HCT116 (cell line): ENCODE measurements at regions not wholly inside any gene's neighbourhood (a gene's known extent, or its start where the extent isn't known, plus 50 kb on each side); places are given as distances from the start of the nearest gene placed in this dataset.

Source experiments
- ATAC-seq: fragments of 200-7000 bp; cut with Tn5 transposase; 2 replicates; pipeline ENCODE4 v1.9.1; 2020; ENCODE audit warnings: mild to moderate bottlenecking, moderate library complexity
- BruUV-seq: library from RNA; stranded (reverse); fragments of 400-500 nt; replicated peaks from 2 replicates; lab custom pipeline; 2021; lab: Mats Ljungman, UMichigan
- CTCF ChIA-PET: fragments of 300-600 bp; sonication (Branson Sonifier 250); formaldehyde crosslinking; loops from one replicate; lab custom pipeline; 2021; ENCODE audit warnings: antibody characterized with exemption; lab: Charles Lee
- POLR2A ChIA-PET: fragments of 300-600, 350-600 bp; sonication (Branson Sonifier 250); formaldehyde crosslinking; loops from one replicate; lab custom pipeline; 2021; ENCODE audit warnings: antibody characterized with exemption; lab: Charles Lee
- RAD21 ChIA-PET, 2 experiments: fragments of 300-600 bp; sonication (Branson Sonifier 250); formaldehyde crosslinking; loops; one replicate each; lab custom pipeline; 2023; ENCODE audit warnings: low total read pairs in 2 of 2; ENCODE audit not compliant: uncharacterized antibody in 2 of 2, unreplicated experiment in 2 of 2, low non-redundant PET in 1 of 2; lab: Charles Lee
- DNase-seq: peaks from one replicate; pipeline ENCODE4 v3.0.0-alpha.2; 2010; ENCODE audit warnings: low read depth, low spot score
- H2AFZ ChIP-seq: fragments of 200-600 bp; shearing (Covaris generic), sonication (generic); 2 replicates; pipeline ENCODE4 v1.6.1; 2017; ENCODE audit warnings: low read depth, mixed run types, mixed read lengths, antibody characterized with exemption, low read length; ENCODE audit not compliant: poor library complexity, severe bottlenecking
- H3K27ac ChIP-seq: 2 replicates; pipeline ENCODE4 v1.5.1; 2012; ENCODE audit warnings: low read depth, low read length
- H3K27me3 ChIP-seq: fragments of 200-600 bp; sonication (generic); 2 replicates; pipeline ENCODE4 v1.6.1; 2016; ENCODE audit warnings: mixed run types, low read length, mixed read lengths; ENCODE audit not compliant: insufficient read depth
- H3K36me3 ChIP-seq, 2 experiments: fragments of 200-500 bp in 1 of 2; fragments of 200-600 bp in 1 of 2; sonication (Bioruptor generic) in 1 of 2; sonication (generic) in 1 of 2; 2 replicates each; pipeline versions ENCODE4 v1.5.1 to v1.6.1; 2014 to 2016; ENCODE audit warnings: low read length in 2 of 2, inconsistent platforms in 1 of 2, mixed read lengths in 1 of 2, mixed run types in 1 of 2; ENCODE audit not compliant: insufficient read depth in 2 of 2, control insufficient read depth in 1 of 2
- H3K4me1 ChIP-seq, 2 experiments: fragments of 200-600 bp in 1 of 2; sonication (generic) in 1 of 2; 2 replicates each; pipeline versions ENCODE4 v1.5.1 to v1.6.1; 2012 to 2017; ENCODE audit warnings: low read length in 2 of 2, inconsistent platforms in 1 of 2, mild to moderate bottlenecking in 1 of 2, mixed read lengths in 1 of 2, mixed run types in 1 of 2, moderate library complexity in 1 of 2; ENCODE audit not compliant: insufficient read depth in 2 of 2, control insufficient read depth in 1 of 2
- H3K4me2 ChIP-seq: fragments of 200-600 bp; sonication (generic); 2 replicates; pipeline ENCODE4 v1.6.1; 2017; ENCODE audit warnings: mixed run types, low read length, mixed read lengths
- H3K4me3 ChIP-seq, 2 experiments: fragments of 200-600 bp in 1 of 2; sonication (generic) in 1 of 2; replicated peaks in 1 of 2; 2 replicates each; pipeline ENCODE4 v1.5.1; 2011 to 2016; ENCODE audit warnings: low read length in 2 of 2, control low read depth in 1 of 2, low read depth in 1 of 2, mild to moderate bottlenecking in 1 of 2, mixed read lengths in 1 of 2, mixed run types in 1 of 2
- H3K79me2 ChIP-seq: fragments of 200-600 bp; sonication (generic); 2 replicates; pipeline ENCODE4 v1.6.1; 2017; ENCODE audit warnings: mild to moderate bottlenecking, mixed run types, low read length, moderate library complexity, mixed read lengths; ENCODE audit not compliant: insufficient read depth
- H3K9ac ChIP-seq: fragments of 200-600 bp; sonication (generic); 2 replicates; pipeline ENCODE4 v1.6.1; 2016; ENCODE audit warnings: low read length, mixed read lengths
- H3K9me2 ChIP-seq: fragments of 200-600 bp; sonication (generic), shearing (Covaris generic); 2 replicates; pipeline ENCODE4 v1.6.1; 2017; ENCODE audit warnings: mixed run types, mild to moderate bottlenecking, moderate library complexity; ENCODE audit not compliant: insufficient read depth
- H3K9me3 ChIP-seq, 2 experiments: fragments of 200-500 bp in 1 of 2; fragments of 200-600 bp in 1 of 2; sonication (Bioruptor generic) in 1 of 2; sonication (generic) in 1 of 2; 2 replicates each; pipeline ENCODE4 v1.6.1; 2014 to 2017; ENCODE audit warnings: low read length in 2 of 2, mixed read lengths in 2 of 2, inconsistent platforms in 1 of 2, low read depth in 1 of 2, mild to moderate bottlenecking in 1 of 2, mixed run types in 1 of 2, moderate library complexity in 1 of 2; ENCODE audit not compliant: control insufficient read depth in 1 of 2, insufficient read depth in 1 of 2
- H4K20me1 ChIP-seq: fragments of 200-600 bp; sonication (generic), shearing (Covaris generic); 2 replicates; pipeline ENCODE4 v1.6.1; 2017; ENCODE audit warnings: mixed run types, mild to moderate bottlenecking, moderate library complexity; ENCODE audit not compliant: insufficient read depth
- ATF3 ChIP-seq: IDR thresholded peaks from 2 replicates; pipeline ENCODE4 v1.6.1; 2012
- CBX3 ChIP-seq: IDR thresholded peaks from 2 replicates; pipeline ENCODE4 v1.6.1; 2012; ENCODE audit warnings: low read depth
- CTCF ChIP-seq, 3 experiments: fragments of 200-600 bp in 1 of 3; sonication (generic) in 1 of 3; IDR thresholded peaks in 2 of 3; conservative IDR thresholded peaks in 1 of 3; 2 replicates each; pipeline ENCODE4 v1.5.1; 2012 to 2017; ENCODE audit warnings: low read depth in 2 of 3, low read length in 2 of 3, antibody characterized with exemption in 1 of 3, borderline replicate concordance in 1 of 3, control low read depth in 1 of 3, mild to moderate bottlenecking in 1 of 3, mixed read lengths in 1 of 3, mixed run types in 1 of 3, moderate library complexity in 1 of 3; ENCODE audit not compliant: insufficient read depth in 1 of 3
- EGR1 ChIP-seq: IDR thresholded peaks from 2 replicates; pipeline ENCODE4 v1.6.1; 2012; ENCODE audit warnings: low read depth
- ELF1 ChIP-seq: IDR thresholded peaks from 2 replicates; pipeline ENCODE4 v1.6.1; 2012; ENCODE audit warnings: low read depth, borderline replicate concordance
- EZH2 ChIP-seq: fragments of 200-600 bp; sonication (generic); IDR thresholded peaks from 2 replicates; pipeline ENCODE4 v1.6.1; 2017; ENCODE audit warnings: antibody characterized with exemption, mixed run types
- EZH2phosphoT487 ChIP-seq: fragments of 200-600 bp; IDR thresholded peaks from 2 replicates; pipeline ENCODE4 v1.6.1; 2018; ENCODE audit warnings: antibody characterized with exemption, borderline replicate concordance
- JUND ChIP-seq: IDR thresholded peaks from 2 replicates; pipeline ENCODE4 v1.6.1; 2012
- MAX ChIP-seq: IDR thresholded peaks from 2 replicates; pipeline ENCODE4 v1.6.1; 2012
- POLR2A ChIP-seq: IDR thresholded peaks from 2 replicates; pipeline ENCODE4 v1.7.0; 2011; ENCODE audit warnings: borderline replicate concordance; ENCODE audit not compliant: insufficient read depth, insufficient read length; ENCODE audit errors: extremely low read depth
- SP1 ChIP-seq: IDR thresholded peaks from 2 replicates; pipeline ENCODE4 v1.6.1; 2012; ENCODE audit warnings: low read depth
- SRF ChIP-seq: IDR thresholded peaks from 2 replicates; pipeline ENCODE4 v1.6.1; 2012; ENCODE audit warnings: low read depth
- TCF7L2 ChIP-seq: IDR thresholded peaks from 2 replicates; pipeline ENCODE4 v1.7.0; 2011; ENCODE audit warnings: borderline replicate concordance, inconsistent platforms; ENCODE audit not compliant: insufficient read depth, insufficient read length; ENCODE audit errors: extremely low read depth
- YY1 ChIP-seq: IDR thresholded peaks from 2 replicates; pipeline ENCODE4 v1.6.1; 2011; ENCODE audit warnings: low read length, low read depth, moderate library complexity, mild to moderate bottlenecking; ENCODE audit not compliant: insufficient replicate concordance; ENCODE audit errors: extremely low read depth
- ZBTB33 ChIP-seq: IDR thresholded peaks from 2 replicates; pipeline ENCODE4 v1.6.1; 2011; ENCODE audit warnings: mild to moderate bottlenecking, low read length, moderate library complexity; ENCODE audit not compliant: insufficient replicate concordance; ENCODE audit errors: extremely low read depth
- ZFX ChIP-seq: fragments of 450-650 bp; IDR thresholded peaks from 2 replicates; pipeline ENCODE4 v1.6.1; 2017
- ZNF274 ChIP-seq: fragments of 200-500 bp; sonication (Bioruptor generic); IDR thresholded peaks from 2 replicates; pipeline ENCODE4 v1.6.1; 2014; ENCODE audit warnings: mild to moderate bottlenecking, low read depth, low read length, inconsistent platforms
- intact Hi-C: fragments of 100-400 bp; cut with micrococcal nuclease; formaldehyde crosslinking; loops from 2 replicates; pipeline ENCODE4 v1.10.0; 2022

GRCh38 chr6:103080497-103080896 lies 1687.0 kb downstream of the GRIK2 start:
- no peaks in the 10 kb centered on the region; the same call in 1 of the 2 replicates for H4K20me1 ChIP-seq
- no peak overlapping the region for H3K9ac ChIP-seq
- no peaks in the 10 kb centered on the region for H3K9me3 ChIP-seq
- no peak overlapping the region for H3K4me3 ChIP-seq
- no peak overlapping the region for H2AFZ ChIP-seq
- DNase-seq (no peak), ATAC-seq (no peak)
- H3K4me1 ChIP-seq = no peaks in the 10 kb centered on the region
- POLR2A ChIA-PET = no interaction called here
- RAD21 ChIA-PET = no interaction called here
- H3K27ac ChIP-seq = no peak overlapping the region
- TF ChIP-seq YY1 = no peak
- TF ChIP-seq EZH2phosphoT487 = no peak
- TF ChIP-seq SP1 = no peak
- no peak for TF ChIP-seq ATF3
- TF ChIP-seq ZFX = no peak
- no peak for TF ChIP-seq TCF7L2
- TF ChIP-seq EZH2 = no peak
- no peak for TF ChIP-seq CBX3
- TF ChIP-seq ZNF274 = no peak
- no peak for TF ChIP-seq ELF1
- no peak for TF ChIP-seq MAX
- intact Hi-C loops = no loop called here
- no peaks in the 10 kb centered on the region for H3K36me3 ChIP-seq
- CTCF ChIA-PET = no interaction called here
- no peaks in the 10 kb centered on the region for H3K79me2 ChIP-seq
- H3K27me3 ChIP-seq = no peaks in the 10 kb centered on the region
- H3K9me2 ChIP-seq = no peaks in the 10 kb centered on the region
- no peak overlapping the region for H3K4me2 ChIP-seq
- BruUV-seq = no TSS peak

- H3K4me2 ChIP-seq = no peak overlapping the region
- no TSS peak for BruUV-seq
- no peaks in the 10 kb centered on the region for H3K9me3 ChIP-seq
- ChIA-PET RAD21 (no interaction called here), CTCF (no interaction called here), POLR2A (no interaction called here)
- no peak overlapping the region for H3K9ac ChIP-seq
- H3K27me3 ChIP-seq = no peaks in the 10 kb centered on the region
- no peaks in the 10 kb centered on the region; the same call in 1 of the 2 replicates for H4K20me1 ChIP-seq
- H3K4me1 ChIP-seq = no peaks in the 10 kb centered on the region
- H3K79me2 ChIP-seq = no peaks in the 10 kb centered on the region
- no peak overlapping the region for H3K27ac ChIP-seq
- no peaks in the 10 kb centered on the region for H3K9me2 ChIP-seq
- no peaks in the 10 kb centered on the region for H3K36me3 ChIP-seq
- ATAC-seq (no peak), DNase-seq (no peak)
- H3K4me3 ChIP-seq = no peak overlapping the region
- no peak overlapping the region for H2AFZ ChIP-seq
- intact Hi-C loops = no loop called here
- TF ChIP-seq SP1 (no peak), ZBTB33 (no peak), EGR1 (no peak), EZH2phosphoT487 (no peak), JUND (no peak), SRF (no peak), ZFX (no peak), ZNF274 (no peak), YY1 (no peak), EZH2 (no peak), POLR2A (no peak), ELF1 (no peak), CBX3 (no peak), CTCF (IDR thresholded peaks at IDR 0.05 in 2 of 3, conservative IDR thresholded peaks at IDR 0.05 in 1 of 3; ENCODE audit: borderline replicate concordance in 1 of 3, insufficient read depth in 1 of 3, low read depth in 2 of 3, low read length in 2 of 3) (no peak)
Measured at GRCh38 chr6:103079867-103080266, 1686.4 kb downstream of the GRIK2 start.
